IMR-90 (cell line): ENCODE measurements at regions not wholly inside any gene's neighbourhood (a gene's known extent, or its start where the extent isn't known, plus 50 kb on each side); places are given as distances from the start of the nearest gene placed in this dataset.

ENCODE experiments used
- ATAC-seq: fragments of 200-7000 bp; cut with Tn5 transposase; 2 replicates; pipeline ENCODE4 v1.9.1; 2020; ENCODE audit warnings: low read depth, mild to moderate bottlenecking, moderate library complexity
- BruUV-seq: library from RNA; stranded (reverse); fragments of 400-500 nt; replicated peaks from 2 replicates; lab custom pipeline; 2021; lab: Mats Ljungman, UMichigan
- CTCF ChIA-PET: fragments of 300-600 bp; formaldehyde crosslinking; extraction: SDS; loops from one replicate; lab custom pipeline; 2021; ENCODE audit warnings: antibody characterized with exemption; lab: Yijun Ruan, JAX
- POLR2A ChIA-PET: fragments of 300-600 bp; sonication (Branson Sonifier 250); formaldehyde crosslinking; loops from one replicate; lab custom pipeline; 2022; ENCODE audit warnings: antibody characterized with exemption; ENCODE audit not compliant: unreplicated experiment; lab: Charles Lee
- DNase-seq: peaks from one replicate; pipeline ENCODE4 v3.0.0; 2013
- H2AFZ ChIP-seq: replicated peaks from 2 replicates; pipeline ENCODE3; 2013; ENCODE audit warnings: low read length, mild to moderate bottlenecking; ENCODE audit not compliant: poor library complexity
- H2AK5ac ChIP-seq: 2 replicates; pipeline ENCODE4 v1.6.1; 2013; ENCODE audit warnings: low read depth, low read length, inconsistent platforms
- H2AK9ac ChIP-seq: replicated peaks from 2 replicates; pipeline ENCODE3; 2013; ENCODE audit warnings: mild to moderate bottlenecking, low read depth, low read length, moderate library complexity; ENCODE audit not compliant: poor library complexity
- H2BK120ac ChIP-seq: 2 replicates; pipeline ENCODE4 v1.6.1; 2013; ENCODE audit warnings: low read depth, low read length, inconsistent platforms
- H2BK15ac ChIP-seq: 3 replicates; pipeline ENCODE4 v1.6.1; 2013; ENCODE audit warnings: low read depth, low read length, inconsistent platforms
- H2BK20ac ChIP-seq: 2 replicates; pipeline ENCODE4 v1.6.1; 2013; ENCODE audit warnings: low read depth, mild to moderate bottlenecking, inconsistent platforms, low read length, moderate library complexity
- H2BK5ac ChIP-seq: 2 replicates; pipeline ENCODE4 v1.6.1; 2013; ENCODE audit warnings: mild to moderate bottlenecking, low read depth, low read length, inconsistent platforms; ENCODE audit not compliant: poor library complexity, severe bottlenecking
- H3K14ac ChIP-seq: replicated peaks from 2 replicates; pipeline ENCODE4 v1.6.1; 2013; ENCODE audit warnings: low read depth, low read length, inconsistent platforms
- H3K18ac ChIP-seq: 2 replicates; pipeline ENCODE4 v1.6.1; 2013; ENCODE audit warnings: low read depth, low read length, control low read depth
- H3K23ac ChIP-seq: 2 replicates; pipeline ENCODE4 v1.6.1; 2013; ENCODE audit warnings: low read depth, low read length, inconsistent platforms
- H3K27ac ChIP-seq: 2 replicates; pipeline ENCODE4 v1.5.1; 2013; ENCODE audit warnings: mild to moderate bottlenecking, control low read depth, low read length; ENCODE audit not compliant: insufficient read depth
- H3K27me3 ChIP-seq: 2 replicates; pipeline ENCODE4 v1.6.1; 2013; ENCODE audit warnings: low read length; ENCODE audit not compliant: control insufficient read depth, insufficient read depth
- H3K36me3 ChIP-seq: 2 replicates; pipeline ENCODE4 v1.6.1; 2013; ENCODE audit warnings: low read length, mixed read lengths; ENCODE audit not compliant: control insufficient read depth, insufficient read depth
- H3K4ac ChIP-seq: 2 replicates; pipeline ENCODE4 v1.6.1; 2013; ENCODE audit warnings: low read depth, low read length, inconsistent platforms
- H3K4me1 ChIP-seq: 2 replicates; pipeline ENCODE4 v1.6.1; 2013; ENCODE audit warnings: low read length, mixed read lengths; ENCODE audit not compliant: control insufficient read depth, insufficient read depth
- H3K4me2 ChIP-seq: 2 replicates; pipeline ENCODE4 v1.6.1; 2013; ENCODE audit warnings: low read depth, mild to moderate bottlenecking, control low read depth, low read length, moderate library complexity
- H3K4me3 ChIP-seq: 2 replicates; pipeline ENCODE4 v1.5.1; 2013; ENCODE audit warnings: low read depth, mild to moderate bottlenecking, control low read depth, low read length, moderate library complexity; ENCODE audit not compliant: insufficient read depth
- H3K56ac ChIP-seq: 2 replicates; pipeline ENCODE4 v1.6.1; 2013; ENCODE audit warnings: low read length, inconsistent platforms; ENCODE audit not compliant: insufficient read depth; ENCODE audit errors: extremely low read depth
- H3K79me1 ChIP-seq, 2 experiments: 2 replicates each; pipeline ENCODE4 v1.6.1; 2013; ENCODE audit warnings: low read length in 2 of 2, inconsistent platforms in 1 of 2, low read depth in 1 of 2
- H3K9ac ChIP-seq: 2 replicates; pipeline ENCODE4 v1.6.1; 2013; ENCODE audit warnings: low read depth, low read length, control low read depth
- H3K9me1 ChIP-seq: 2 replicates; pipeline ENCODE4 v1.6.1; 2013; ENCODE audit warnings: low read length, inconsistent platforms; ENCODE audit not compliant: insufficient read depth
- H3K9me3 ChIP-seq: 2 replicates; pipeline ENCODE4 v1.6.1; 2013; ENCODE audit warnings: low read length; ENCODE audit not compliant: control insufficient read depth, insufficient read depth
- H4K20me1 ChIP-seq: 2 replicates; pipeline ENCODE4 v1.6.1; 2013; ENCODE audit warnings: low read length, inconsistent platforms; ENCODE audit not compliant: insufficient read depth
- H4K5ac ChIP-seq: 2 replicates; pipeline ENCODE4 v1.6.1; 2013; ENCODE audit warnings: mild to moderate bottlenecking, low read depth, low read length, control low read depth
- H4K8ac ChIP-seq, 2 experiments: 2 replicates each; pipeline ENCODE4 v1.6.1; 2013; ENCODE audit warnings: low read depth in 2 of 2, low read length in 2 of 2, control low read depth in 1 of 2, inconsistent platforms in 1 of 2
- H4K91ac ChIP-seq: 2 replicates; pipeline ENCODE4 v1.6.1; 2013; ENCODE audit warnings: low read depth, low read length, inconsistent platforms; ENCODE audit not compliant: insufficient read depth
- BHLHE40 ChIP-seq: fragments of 150-350 bp; IDR thresholded peaks from 2 replicates; pipeline ENCODE4 v1.6.1; 2016; ENCODE audit warnings: mild to moderate bottlenecking, low read depth, low read length
- CEBPB ChIP-seq: IDR thresholded peaks from 2 replicates; pipeline ENCODE4 v1.6.1; 2012; ENCODE audit warnings: low read depth, low read length, improper control_type of control experiment
- FOS ChIP-seq: fragments of 150-350 bp; IDR thresholded peaks from 2 replicates; pipeline ENCODE4 v1.6.1; 2016; ENCODE audit warnings: low read depth, low read length
- MAZ ChIP-seq: IDR thresholded peaks from 2 replicates; pipeline ENCODE4 v1.6.1; 2012; ENCODE audit warnings: low read depth, mild to moderate bottlenecking, low read length, improper control_type of control experiment, moderate library complexity, borderline replicate concordance
- MXI1 ChIP-seq: IDR thresholded peaks from 2 replicates; pipeline ENCODE4 v1.6.1; 2012; ENCODE audit warnings: low read depth, mild to moderate bottlenecking, low read length, moderate library complexity, borderline replicate concordance
- NFE2L2 ChIP-seq: fragments of 150-350 bp; IDR thresholded peaks from 2 replicates; pipeline ENCODE4 v1.6.1; 2016; ENCODE audit warnings: low read depth, mild to moderate bottlenecking, low read length
- POLR2A ChIP-seq: IDR thresholded peaks from 2 replicates; pipeline ENCODE4 v1.6.1; 2012; ENCODE audit warnings: mild to moderate bottlenecking, low read depth, low read length
- RCOR1 ChIP-seq: IDR thresholded peaks from 2 replicates; pipeline ENCODE4 v1.6.1; 2012; ENCODE audit warnings: mild to moderate bottlenecking, low read length, improper control_type of control experiment; ENCODE audit not compliant: insufficient replicate concordance
- RFX5 ChIP-seq: IDR thresholded peaks from 2 replicates; pipeline ENCODE4 v1.8.0; 2012; ENCODE audit warnings: low read depth, mild to moderate bottlenecking, low read length, moderate library complexity
- WGBS, 2 experiments: methylation state at CpG; one replicate each; pipeline versions ENCODE4 v1.1.5 to v1.1.7; 2013; ENCODE audit warnings: missing lambda C conversion rate in 2 of 2; ENCODE audit not compliant: insufficient read length in 1 of 2; ENCODE audit errors: extremely low coverage in 2 of 2; 5-methylcytosine and 5-hydroxymethylcytosine counted together
- dilution Hi-C: fragments of 300-500 bp; cut with HindIII; formaldehyde crosslinking; loops from one replicate; pipeline ENCODE4 v1.14.3; 2018; ENCODE audit warnings: low sequenced_read_pairs; ENCODE audit not compliant: unreplicated experiment
- in situ Hi-C: fragments of 300-500 bp; cut with MboI; formaldehyde crosslinking; loops from 3 replicates; pipeline ENCODE4 v1.14.3; 2019; ENCODE audit warnings: low sequenced_read_pairs, inconsistent platforms, mixed read lengths
- intact Hi-C: fragments of 100-400 bp; cut with micrococcal nuclease; formaldehyde crosslinking; loops from 2 replicates; pipeline ENCODE4 v1.10.0; 2022
- TF ChIP-seq, protein P1 (sequence below): conservative IDR thresholded peaks from 2 replicates; pipeline ENCODE4 v1.5.1; 2012; ENCODE audit warnings: mild to moderate bottlenecking, low read depth, low read length, improper control_type of control experiment

GRCh38 chr14:34361504-34362011 lies 100.5 kb downstream of the SPTSSA start:
- CTCF ChIA-PET, result no interaction called here

More at GRCh38 chr14:34361504-34362011, 100.5 kb downstream of the SPTSSA start:
- Histone ChIP-seq H3K4ac (no peak overlapping the region), H4K91ac (no peak overlapping the region), H3K79me1 (no peaks in the 10 kb centered on the region), H3K9ac (no peak overlapping the region), H3K9me1 (no peaks in the 10 kb centered on the region), H2AK9ac (no peak overlapping the region), H3K9me3 (no peaks in the 10 kb centered on the region), H3K27ac (peak overlapping the region; percentile 1; the same call in 1 of the 2 replicates), H3K4me2 (no peak overlapping the region), H3K14ac (no peak overlapping the region), H3K36me3 (no peaks in the 10 kb centered on the region), H3K27me3 (no peaks in the 10 kb centered on the region), H3K23ac (no peak overlapping the region), H4K20me1 (no peaks in the 10 kb centered on the region), H3K4me3 (no peak overlapping the region), H2BK120ac (no peak overlapping the region), H4K8ac (no peak overlapping the region), H3K56ac (no peak overlapping the region), H3K4me1 (peaks cover 2% of the 10 kb centered on the region; the same call in 1 of the 2 replicates), H2AFZ (no peak overlapping the region), H3K18ac (no peak overlapping the region; the same call in 1 of the 2 replicates), H2BK15ac (no peak overlapping the region), H2BK20ac (no peak overlapping the region), H2BK5ac (no peak overlapping the region), H2AK5ac (no peak overlapping the region), H4K5ac (0 out of 2 replicates have a peak overlapping the region, but pooled peaks have one; percentile 54)
- DNase-seq, result peak; percentile 11
- ATAC-seq, result peak; percentile 42
- intact Hi-C loops (loop anchor here (10.0 kb wide), 1 partner anchor 133 kb away; no protein-coding TSS in a partner anchor), dilution Hi-C loops (no loop called here), in situ Hi-C loops (no loop called here)
- no TSS peak for BruUV-seq
- POLR2A ChIA-PET, result no interaction called here
- no peak for TF ChIP-seq FOS
- no peak for TF ChIP-seq MAZ
- TF ChIP-seq MXI1, result no peak
- no peak for TF ChIP-seq CEBPB
- no peak for TF ChIP-seq RFX5
- no peak for TF ChIP-seq POLR2A
- no peak for TF ChIP-seq NFE2L2
- no peak for TF ChIP-seq RCOR1
- no peak for TF ChIP-seq BHLHE40
- TF ChIP-seq, protein P1, sequence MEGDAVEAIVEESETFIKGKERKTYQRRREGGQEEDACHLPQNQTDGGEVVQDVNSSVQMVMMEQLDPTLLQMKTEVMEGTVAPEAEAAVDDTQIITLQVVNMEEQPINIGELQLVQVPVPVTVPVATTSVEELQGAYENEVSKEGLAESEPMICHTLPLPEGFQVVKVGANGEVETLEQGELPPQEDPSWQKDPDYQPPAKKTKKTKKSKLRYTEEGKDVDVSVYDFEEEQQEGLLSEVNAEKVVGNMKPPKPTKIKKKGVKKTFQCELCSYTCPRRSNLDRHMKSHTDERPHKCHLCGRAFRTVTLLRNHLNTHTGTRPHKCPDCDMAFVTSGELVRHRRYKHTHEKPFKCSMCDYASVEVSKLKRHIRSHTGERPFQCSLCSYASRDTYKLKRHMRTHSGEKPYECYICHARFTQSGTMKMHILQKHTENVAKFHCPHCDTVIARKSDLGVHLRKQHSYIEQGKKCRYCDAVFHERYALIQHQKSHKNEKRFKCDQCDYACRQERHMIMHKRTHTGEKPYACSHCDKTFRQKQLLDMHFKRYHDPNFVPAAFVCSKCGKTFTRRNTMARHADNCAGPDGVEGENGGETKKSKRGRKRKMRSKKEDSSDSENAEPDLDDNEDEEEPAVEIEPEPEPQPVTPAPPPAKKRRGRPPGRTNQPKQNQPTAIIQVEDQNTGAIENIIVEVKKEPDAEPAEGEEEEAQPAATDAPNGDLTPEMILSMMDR, result no peak
- WGBS, 2 experiments, result no CpG with 5 or more reads among the region's 2 CpGs
